GM18502 (cell line): ENCODE measurements at regions not wholly inside any gene's neighbourhood (a gene's known extent, or its start where the extent isn't known, plus 50 kb on each side); places are given as distances from the start of the nearest gene placed in this dataset.
"Not testable (repeated sequence)": the region's sequence is repeated elsewhere in the genome, so short reads cannot be mapped to it uniquely, and the experiment has no call there.

Source experiments
- ATAC-seq: cut with Tn5 transposase; IDR thresholded peaks from one replicate; pipeline ENCODE4 v1.9.1; 2021; ENCODE audit warnings: mild to moderate bottlenecking; ENCODE audit not compliant: unreplicated experiment, poor library complexity

DNA sequence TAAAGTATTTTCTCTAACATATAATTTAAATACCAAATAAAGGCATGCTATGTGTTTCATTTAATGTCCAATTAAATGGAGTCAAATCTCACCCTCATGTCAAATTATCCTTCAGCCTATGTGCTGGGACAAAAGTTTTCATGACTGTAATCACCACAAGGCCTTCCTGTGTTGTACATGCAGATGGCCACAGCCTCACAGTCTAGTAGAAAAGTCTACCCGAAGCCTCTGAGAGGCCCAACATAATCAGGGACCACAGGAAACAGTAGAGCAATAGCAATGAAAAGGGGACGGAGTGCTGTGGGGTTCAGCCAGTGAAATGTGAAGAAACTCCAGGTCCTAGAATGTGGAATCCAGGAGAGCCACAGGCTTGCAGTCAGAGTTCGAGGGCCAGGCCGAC lies 140.2 kb upstream of the KLF6 start:
- ATAC-seq, result no peak

DNA sequence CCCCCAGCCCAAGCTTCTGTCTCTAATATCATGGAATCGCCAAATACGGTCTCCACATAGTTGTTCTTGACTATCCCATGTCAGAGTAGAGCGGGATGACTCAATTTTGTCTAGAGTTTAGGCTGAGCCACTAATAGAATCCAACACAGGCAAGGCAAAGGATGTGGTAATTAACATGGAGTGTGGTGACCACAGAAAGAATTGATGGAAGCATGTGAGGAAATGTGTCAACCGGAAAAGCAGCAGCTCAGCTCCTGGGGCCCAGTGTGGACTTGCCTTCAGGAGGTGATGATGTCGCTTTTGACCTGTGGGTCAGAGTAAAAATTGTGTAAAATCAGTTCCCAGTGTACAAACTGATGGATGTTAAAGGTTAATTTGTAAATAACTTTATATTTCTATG lies 139.3 kb upstream of the KLF6 start:
- no peak for ATAC-seq

DNA sequence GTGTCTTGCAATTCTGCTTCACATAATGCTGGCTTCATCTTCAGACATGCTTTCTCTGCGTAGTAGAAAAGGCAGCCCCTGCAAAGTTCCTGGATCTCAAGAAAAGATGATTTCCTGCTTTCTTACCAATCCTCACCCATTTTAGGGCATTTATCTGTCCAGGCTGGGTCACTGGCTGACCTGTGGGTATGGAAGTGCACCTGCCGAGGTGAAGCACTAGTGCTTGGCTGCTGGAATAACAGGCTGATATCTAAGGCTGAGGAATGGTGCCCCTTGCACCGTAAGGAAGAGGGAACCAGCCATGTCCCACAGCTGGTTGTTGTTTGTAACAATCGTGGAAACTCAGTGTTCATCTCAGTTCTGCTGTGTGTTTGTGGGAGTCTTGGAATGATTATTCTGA lies 138.0 kb upstream of the KLF6 start:
- ATAC-seq, result no peak

DNA sequence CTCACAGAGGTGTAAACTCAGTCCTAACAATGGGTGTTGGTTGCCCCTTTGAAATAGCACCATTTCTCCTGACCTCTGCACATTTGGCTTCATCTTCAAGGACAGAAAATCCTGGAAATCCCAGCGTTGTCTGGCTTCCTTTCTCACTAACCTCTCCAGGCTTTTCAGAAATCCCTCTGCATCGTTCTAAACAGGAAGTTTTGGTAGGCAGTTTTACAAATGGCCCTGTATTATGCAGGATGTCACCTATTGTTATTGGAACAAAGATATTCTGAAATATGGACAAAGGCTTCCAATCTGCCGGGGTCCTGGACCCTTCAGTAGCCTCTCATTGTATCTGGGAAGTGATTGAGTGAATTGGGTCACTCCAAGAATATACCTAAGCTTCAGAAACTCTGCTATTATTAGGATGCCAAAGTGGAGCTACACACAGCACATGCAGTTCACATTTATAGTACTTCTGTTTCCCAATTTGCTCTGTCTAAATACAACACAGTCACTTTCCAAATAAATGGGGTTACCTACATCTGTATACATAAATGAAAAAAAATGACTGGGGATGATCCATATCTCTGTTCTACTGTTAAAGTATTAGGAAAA lies 134.8 kb upstream of the KLF6 start:
- no peak for ATAC-seq

DNA sequence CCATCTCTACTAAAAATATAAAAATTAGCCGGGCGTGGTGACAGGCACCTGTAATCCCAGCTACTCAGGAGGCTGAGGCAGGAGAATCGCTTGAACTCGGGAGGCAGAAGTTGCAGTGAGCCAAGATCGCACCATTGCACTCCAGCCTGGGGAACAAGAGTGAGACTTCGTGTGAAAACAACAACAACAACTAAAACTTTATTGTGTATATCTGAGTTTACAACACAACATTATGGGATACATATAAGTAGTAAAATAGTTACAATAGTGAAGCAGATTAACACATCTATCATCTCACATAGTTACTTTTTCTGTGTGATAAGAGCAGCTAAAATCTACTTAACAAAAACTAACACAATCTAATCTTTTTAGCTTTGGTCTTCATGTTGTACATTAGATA lies 132.4 kb upstream of the KLF6 start:
- not testable (repeated sequence) for ATAC-seq

DNA sequence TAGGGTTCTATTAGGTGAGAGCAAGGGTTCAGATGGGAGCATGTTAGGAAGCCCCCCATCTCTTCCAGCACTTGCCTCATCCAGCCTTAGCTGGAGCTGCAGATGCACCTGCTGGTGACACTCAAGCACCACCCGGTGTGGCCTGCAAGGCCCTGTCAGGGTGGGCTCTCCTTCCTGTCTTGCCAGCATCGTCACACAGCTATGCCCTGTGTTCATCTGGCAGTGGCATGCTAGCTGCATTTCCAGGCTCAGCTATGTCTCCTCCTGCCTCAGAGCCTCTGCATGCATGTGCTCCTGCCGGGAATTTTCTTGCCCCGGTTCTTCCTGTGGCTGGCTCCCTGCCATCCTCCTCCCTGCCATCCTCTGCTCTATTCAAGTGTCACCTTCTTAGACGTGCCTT lies 129.7 kb upstream of the KLF6 start:
- ATAC-seq, result no peak

DNA sequence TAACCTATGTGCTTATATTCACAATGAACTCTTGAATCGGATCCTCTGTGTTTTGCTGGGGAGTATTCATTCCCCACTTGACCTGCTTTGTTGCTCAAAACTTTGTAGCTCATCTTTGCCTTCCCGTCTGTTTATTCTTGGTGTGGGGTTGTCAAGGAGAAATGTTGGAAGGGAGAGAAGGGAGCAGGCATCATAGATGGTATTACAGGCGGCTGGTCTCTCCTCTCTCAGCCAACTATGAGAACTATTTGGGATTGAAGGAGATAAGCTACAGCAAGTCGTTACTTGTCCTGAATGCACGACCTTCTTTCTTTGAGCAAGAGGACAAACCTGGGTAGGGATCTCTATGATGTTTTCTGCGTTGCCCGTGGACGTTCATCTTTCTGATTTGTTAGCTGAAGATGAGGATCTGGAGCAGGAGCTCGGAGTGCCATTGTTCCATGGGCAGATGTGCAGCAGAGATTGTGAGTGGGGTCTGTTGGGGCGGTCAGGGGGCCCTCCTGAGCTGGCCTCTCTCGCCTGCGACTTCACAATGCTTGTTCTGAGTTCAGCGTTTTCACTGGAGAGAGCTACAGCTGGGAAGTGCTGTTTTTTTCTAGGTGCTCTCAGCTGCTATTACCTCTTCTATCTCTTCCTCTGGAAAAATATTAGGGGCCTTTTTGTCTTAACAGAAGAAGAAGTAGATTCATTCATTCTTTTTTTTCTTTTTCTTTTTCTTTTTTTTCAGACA lies 126.9 kb upstream of the KLF6 start:
- no peak for ATAC-seq

DNA sequence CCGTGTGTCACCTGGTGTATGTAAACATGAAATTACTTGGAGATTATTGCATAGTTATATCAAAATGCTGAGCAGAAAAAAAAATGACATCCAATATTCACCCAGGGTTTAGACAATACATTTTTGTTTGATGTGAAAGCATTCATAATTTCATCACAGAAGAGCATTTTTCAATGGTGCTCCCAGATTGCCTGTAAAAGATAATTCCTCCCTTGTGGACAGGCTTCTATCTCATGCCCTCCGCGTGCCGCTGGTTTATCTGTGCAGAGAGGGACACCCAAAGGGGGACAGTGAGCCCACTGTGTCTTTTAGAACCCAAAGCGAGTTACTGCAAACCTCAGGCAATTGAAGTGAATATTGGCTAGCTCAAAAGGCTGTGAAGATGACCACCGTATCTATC lies 126.2 kb upstream of the KLF6 start:
- no peak for ATAC-seq

DNA sequence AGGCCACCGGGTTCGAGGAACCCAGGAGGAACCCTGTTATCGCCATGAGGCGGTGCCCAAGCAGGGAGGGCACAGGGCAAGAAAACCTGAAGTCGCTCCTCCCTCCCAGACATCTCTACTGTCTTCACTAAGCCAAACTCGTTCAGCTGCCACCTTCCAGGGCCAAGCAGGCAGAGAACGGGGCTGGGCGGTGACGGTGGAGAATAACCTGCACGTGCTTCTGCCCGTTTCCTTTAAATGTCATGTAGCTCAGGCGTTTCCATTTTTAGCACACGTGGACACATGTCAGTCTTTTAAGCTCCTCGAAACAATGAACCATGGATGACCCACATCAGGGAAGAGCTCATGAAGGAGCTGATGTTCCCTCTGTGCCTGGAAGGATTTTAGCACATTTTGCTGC lies 124.3 kb upstream of the KLF6 start:
- ATAC-seq, result no peak

DNA sequence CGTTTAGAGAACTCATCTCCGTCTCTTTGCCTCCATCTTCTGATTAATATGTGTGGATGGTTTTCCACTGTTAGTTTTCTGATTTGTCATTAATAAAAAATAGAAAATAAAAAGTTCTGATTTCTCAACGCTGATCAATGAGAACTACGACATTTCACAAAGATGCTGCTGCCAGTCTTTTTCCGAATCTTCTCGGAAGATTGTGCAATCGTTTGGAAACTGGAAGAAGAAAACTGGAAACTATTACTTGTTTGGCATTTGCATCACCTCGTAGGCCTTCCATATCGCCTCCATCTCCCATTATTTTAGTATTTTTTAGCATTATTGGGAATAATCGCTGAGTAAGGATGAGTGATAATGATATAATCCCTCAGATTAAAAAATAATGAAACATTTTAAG lies 123.2 kb upstream of the KLF6 start:
- no peak for ATAC-seq

DNA sequence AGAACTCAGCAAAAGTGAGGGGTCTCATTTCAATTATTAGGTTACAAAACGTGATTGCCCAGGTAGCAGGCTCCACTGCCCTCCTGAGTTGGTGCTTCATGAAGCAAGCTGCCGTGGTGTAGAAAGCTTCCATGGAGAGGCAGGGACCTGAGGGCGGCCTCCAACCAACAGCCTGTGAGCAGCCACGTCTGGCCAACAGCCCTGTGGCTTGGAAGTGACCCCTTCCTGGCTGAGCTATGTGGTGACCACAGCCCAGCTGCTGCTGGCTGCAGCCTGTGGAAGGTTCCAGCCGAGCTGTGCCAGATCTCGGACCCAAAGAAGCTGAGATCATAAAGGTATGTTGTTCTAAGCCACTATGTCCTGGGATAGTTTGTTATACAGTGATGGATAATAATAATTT lies 122.5 kb upstream of the KLF6 start:
- ATAC-seq, result no peak

DNA sequence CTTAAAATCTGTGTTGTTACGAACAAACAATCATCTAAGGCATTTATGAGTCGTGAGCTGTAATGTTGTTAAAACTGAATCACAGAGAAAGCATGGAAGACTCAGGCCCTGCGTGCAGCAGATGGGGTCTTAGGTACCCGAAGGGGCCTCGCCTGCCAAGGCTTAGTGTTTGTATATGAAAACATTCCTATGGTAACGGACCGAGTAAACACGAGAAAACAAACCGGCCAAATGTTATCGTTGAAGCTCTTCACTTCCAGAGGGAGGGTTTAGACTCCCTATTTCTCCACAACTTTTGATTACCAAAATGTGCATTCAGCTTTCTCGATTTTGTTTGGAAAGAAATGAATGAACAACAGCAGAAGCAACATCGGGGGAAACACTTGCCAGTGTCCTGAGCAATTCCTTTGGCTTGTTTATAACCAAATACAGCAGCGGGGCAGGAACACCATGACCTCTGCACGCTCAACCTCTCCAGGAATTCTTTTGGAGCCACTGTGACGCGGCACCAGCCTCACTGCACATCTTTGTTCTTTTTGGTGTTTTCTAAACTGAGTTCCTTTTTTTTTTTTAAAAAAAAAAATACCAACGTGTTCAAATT lies 121.6 kb upstream of the KLF6 start:
- ATAC-seq, result no peak

DNA sequence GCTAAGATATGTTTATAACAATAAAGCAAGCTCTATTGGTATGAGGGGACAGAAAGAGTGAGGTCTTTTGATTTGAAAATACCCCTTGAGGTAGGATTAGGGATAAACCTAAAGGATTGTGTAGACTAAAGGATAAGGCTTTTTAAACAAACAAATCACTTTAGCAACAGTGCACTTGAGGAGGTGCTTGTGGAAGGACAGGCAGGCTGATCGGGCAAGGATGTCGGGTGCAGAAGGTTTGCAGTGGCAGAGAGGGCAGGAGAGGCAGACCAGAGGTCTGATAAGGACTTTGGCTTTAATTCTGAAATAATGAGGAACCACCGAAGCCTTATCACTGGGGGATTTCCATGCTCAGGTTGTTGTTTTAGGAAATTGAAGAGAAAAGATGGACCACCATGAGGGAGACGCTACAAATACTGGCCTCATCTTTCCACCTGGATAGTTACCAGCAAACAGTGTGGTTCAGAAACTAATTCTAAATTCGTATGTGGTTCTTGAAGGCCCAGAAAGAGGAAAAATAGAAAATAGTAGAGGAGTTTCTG lies 119.5 kb upstream of the KLF6 start:
- ATAC-seq, result no peak

DNA sequence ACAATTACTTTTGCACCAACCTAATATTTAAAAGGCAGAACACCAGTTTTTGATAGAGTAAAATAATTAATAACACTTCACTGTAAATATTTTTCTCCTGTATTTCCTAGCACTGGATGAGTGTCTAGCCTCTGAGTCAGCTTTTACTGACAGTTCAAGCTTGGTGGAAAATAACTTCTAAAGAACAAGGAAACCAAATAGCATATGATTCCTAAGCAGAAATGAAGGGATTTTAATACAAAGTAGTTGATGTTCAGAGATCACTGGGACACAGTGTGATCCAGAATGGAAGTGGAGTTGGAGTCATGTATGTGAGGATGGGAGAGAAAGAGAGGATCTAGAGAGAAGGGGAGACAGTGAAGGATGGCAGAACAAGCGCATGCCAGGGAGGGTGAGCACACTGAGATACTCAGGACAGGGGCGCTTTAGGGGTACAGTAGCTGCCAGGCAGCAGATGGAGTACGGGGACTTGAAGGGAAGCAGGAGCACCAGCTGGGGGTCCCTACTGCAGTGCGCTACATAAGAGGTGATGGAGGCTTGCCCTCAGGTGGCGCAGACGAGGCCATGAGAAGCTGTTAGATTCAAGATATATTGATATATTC lies 117.9 kb upstream of the KLF6 start:
- peak; percentile 13 for ATAC-seq

DNA sequence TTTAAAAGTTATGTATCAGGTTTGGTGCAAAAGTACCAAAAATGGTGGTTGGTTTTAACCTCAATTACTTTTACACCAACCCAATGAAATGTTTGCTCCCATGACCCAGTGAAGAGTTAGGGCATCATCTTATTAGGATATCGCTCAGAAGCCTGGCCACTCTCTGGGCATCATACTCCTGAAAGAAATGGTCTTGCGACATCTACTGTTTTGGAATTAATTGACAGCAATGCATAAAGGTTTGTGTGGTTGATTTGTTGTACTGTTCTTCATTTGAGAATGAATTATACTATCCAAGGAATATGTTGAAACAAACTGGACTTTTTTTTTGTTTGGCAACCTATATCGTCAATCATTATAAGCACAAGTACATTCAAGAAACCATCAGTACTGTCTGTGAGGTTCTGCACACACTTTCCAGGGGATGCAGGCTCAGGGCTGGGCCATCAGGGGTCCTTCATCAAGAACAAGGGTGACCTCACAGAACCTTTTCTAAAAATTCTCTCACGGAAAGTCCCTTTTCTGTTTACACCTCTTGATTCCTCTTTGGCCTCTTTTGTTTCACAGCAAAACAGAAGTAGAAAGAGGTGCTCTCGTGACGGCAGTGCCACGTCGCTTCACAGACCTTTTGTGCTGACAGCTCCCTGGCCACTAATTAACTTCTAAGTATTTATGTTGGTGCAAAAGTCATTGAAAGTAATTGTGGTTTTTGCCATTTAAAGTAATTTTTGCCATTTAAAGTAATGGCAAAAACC lies 117.2 kb upstream of the KLF6 start:
- peak; percentile 88 for ATAC-seq

DNA sequence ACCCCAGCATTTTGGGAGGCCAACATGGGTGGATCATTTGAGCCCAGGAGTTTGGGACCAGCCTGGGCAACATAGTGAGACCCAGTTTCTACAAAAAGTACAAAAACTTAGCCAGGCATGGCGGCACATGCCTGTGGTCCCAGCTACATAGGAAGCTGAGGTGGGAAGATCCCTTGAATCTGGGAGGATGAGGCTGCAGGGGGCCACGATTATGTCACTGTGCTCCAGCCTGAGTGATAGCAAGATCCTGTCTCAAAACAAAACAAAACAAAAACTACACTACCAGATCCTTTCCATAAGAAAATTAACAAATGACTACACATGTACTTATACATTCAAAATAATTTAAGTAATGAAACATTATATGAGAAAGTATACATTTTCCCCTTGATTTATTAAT lies 116.4 kb upstream of the KLF6 start:
- ATAC-seq, result no peak

DNA sequence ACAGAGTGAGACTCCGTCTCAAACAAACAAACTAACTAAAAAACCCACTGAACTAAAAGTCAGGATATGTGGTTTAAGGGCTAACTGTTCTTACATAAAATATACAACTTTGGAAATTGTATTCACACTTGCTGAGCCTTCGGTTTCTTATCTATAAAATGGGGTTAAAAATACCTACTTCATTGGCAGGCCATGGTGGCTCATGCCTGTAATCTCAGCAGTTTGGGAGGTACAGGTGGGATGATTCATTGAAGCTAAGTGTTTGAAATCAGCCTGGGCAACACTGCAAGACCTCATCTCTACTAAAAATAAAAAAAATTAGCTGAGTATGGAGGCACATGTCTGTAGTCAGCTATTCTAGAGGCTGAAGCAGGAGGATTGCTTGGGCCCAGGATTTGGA lies 115.4 kb upstream of the KLF6 start:
- ATAC-seq, result no peak

DNA sequence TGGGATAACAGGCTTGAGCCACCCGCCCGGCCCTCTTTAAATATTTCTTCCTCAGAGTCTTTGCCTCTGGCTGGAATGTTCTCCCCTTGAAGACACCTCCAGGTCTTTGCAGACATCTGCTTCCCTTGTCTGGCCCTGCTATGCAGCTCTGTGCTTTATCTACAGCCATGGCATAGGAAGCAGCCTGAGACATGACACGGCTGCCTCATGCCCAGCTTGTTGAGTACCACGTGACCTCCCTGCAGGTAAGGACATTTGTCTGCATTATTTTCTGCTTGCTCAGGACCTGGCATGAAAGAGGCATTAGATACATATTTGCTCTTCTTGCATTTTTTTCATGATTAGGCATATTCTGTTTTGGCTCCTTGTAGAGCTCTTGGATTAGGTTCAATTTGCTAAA lies 113.8 kb upstream of the KLF6 start:
- ATAC-seq, result no peak

DNA sequence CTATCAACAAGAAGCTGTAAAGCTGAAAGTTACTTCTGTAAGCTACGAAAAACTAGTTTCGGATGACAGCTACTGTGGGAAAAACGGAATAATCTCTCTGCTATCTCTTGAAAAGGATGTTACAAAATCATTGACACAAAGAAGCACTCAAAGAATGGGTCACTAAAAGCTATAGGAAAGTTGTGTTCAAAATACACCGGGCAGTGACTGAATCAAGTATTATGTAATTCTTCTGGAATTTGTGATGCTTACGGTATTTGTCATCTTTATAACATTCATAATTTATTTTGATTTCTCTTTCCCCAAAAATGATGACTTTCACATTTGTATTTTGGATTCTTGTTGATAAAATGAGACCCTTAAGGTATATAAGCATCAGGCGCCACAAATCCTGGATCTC lies 112.1 kb upstream of the KLF6 start:
- ATAC-seq, result no peak

DNA sequence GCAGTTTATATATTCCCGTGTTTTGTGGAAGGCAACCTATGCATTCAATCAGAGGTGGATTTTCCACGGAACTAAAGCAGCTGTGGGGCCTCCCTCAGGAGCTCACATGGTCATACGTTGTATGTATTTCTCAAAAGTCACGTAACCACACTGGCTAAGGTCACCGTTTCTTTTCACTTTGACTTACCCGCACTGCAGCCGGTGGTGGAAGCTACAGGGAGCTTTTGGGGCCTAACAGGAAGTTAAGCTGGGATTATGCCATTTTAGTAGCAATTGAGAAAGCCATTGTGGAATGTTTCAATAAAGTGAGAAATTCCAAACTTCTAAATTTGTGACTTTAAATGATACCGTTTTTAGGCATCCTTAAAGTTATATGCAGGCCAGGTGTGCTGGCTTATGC lies 111.2 kb upstream of the KLF6 start:
- no peak for ATAC-seq
